Fibroblast of skin of abdomen (primary cell): ENCODE measurements at regions not wholly inside any gene's neighbourhood (a gene's known extent, or its start where the extent isn't known, plus 50 kb on each side); places are given as distances from the start of the nearest gene placed in this dataset.
"Not testable (repeated sequence)": the region's sequence is repeated elsewhere in the genome, so short reads cannot be mapped to it uniquely, and the experiment has no call there.

Source experiments
- DNase-seq: peaks from one replicate; pipeline ENCODE4 v3.0.0-alpha.2; 2013

- DNase-seq: no peak
Measured at GRCh38 chr1:47598357-47598756, 160.5 kb downstream of the FOXD2 start.

GRCh38 chr1:47599777-47600176 lies 161.9 kb downstream of the FOXD2 start:
- DNase-seq: no peak

GRCh38 chr1:47602491-47602890 lies 164.6 kb downstream of the FOXD2 start:
- not testable (repeated sequence) for DNase-seq

- DNase-seq: not testable (repeated sequence)
Measured at GRCh38 chr1:47604869-47605268, 167.0 kb downstream of the FOXD2 start.

GRCh38 chr1:47608296-47608875 lies 170.5 kb downstream of the FOXD2 start:
- no peak for DNase-seq

- no peak for DNase-seq
Measured at GRCh38 chr1:47611992-47612391, 174.1 kb downstream of the FOXD2 start.

- DNase-seq: no peak
Measured at GRCh38 chr1:47612819-47613218, 175.0 kb downstream of the FOXD2 start.

- DNase-seq: no peak
Measured at GRCh38 chr1:47616036-47616435, 178.2 kb downstream of the FOXD2 start.

GRCh38 chr1:47616906-47617305 lies 179.1 kb downstream of the FOXD2 start:
- no peak for DNase-seq

GRCh38 chr1:47617381-47618221 lies 179.8 kb downstream of the FOXD2 start:
- DNase-seq: no peak

- DNase-seq: no peak
Measured at GRCh38 chr1:47618222-47618720, 180.4 kb downstream of the FOXD2 start.

- DNase-seq: no peak
Measured at GRCh38 chr1:47618830-47619229, 181.0 kb downstream of the FOXD2 start.

GRCh38 chr1:47621483-47621882 lies 183.6 kb downstream of the FOXD2 start:
- DNase-seq: no peak

- no peak for DNase-seq
Measured at GRCh38 chr1:47621977-47622376, 184.1 kb downstream of the FOXD2 start.

GRCh38 chr1:47622776-47623556 lies 185.1 kb downstream of the FOXD2 start:
- DNase-seq: no peak

GRCh38 chr1:47623557-47623940 lies 185.7 kb downstream of the FOXD2 start:
- DNase-seq: no peak

GRCh38 chr1:47624531-47624930 lies 186.7 kb downstream of the FOXD2 start:
- no peak for DNase-seq

- DNase-seq: no peak
Measured at GRCh38 chr1:47627016-47627415, 189.2 kb downstream of the FOXD2 start.

GRCh38 chr1:47627471-47628370 lies 189.9 kb downstream of the FOXD2 start:
- no peak for DNase-seq

GRCh38 chr1:47629201-47629600 lies 191.4 kb downstream of the FOXD2 start:
- DNase-seq: no peak

- no peak for DNase-seq
Measured at GRCh38 chr1:47630346-47630745, 192.5 kb downstream of the FOXD2 start.

- no peak for DNase-seq
Measured at GRCh38 chr1:47631411-47631995, 193.7 kb downstream of the FOXD2 start.
